Panc1 (cell line): ENCODE measurements at regions not wholly inside any gene's neighbourhood (a gene's known extent, or its start where the extent isn't known, plus 50 kb on each side); places are given as distances from the start of the nearest gene placed in this dataset.

Experiments used
- ATAC-seq: fragments of 200-7000 bp; cut with Tn5 transposase; 2 replicates; pipeline ENCODE4 v1.9.1; 2020; ENCODE audit warnings: mild to moderate bottlenecking, moderate library complexity
- BruUV-seq: library from RNA; stranded (reverse); fragments of 400-500 nt; replicated peaks from 2 replicates; lab custom pipeline; 2021; lab: Mats Ljungman, UMichigan
- CTCF ChIA-PET: fragments of 300-600 bp; sonication (Branson Sonifier 250); formaldehyde crosslinking; loops from one replicate; lab custom pipeline; 2022; ENCODE audit warnings: antibody characterized with exemption; lab: Charles Lee
- POLR2A ChIA-PET: fragments of 300-600 bp; sonication (Branson Sonifier 250); formaldehyde crosslinking; loops from one replicate; lab custom pipeline; 2022; ENCODE audit warnings: antibody characterized with exemption; lab: Charles Lee
- DNase-seq: peaks from one replicate; pipeline ENCODE4 v3.0.0-alpha.2; 2010; ENCODE audit warnings: low read depth, low spot score
- H3K27ac ChIP-seq: 2 replicates; pipeline ENCODE4 v1.5.1; 2011; ENCODE audit warnings: mild to moderate bottlenecking, low read length, inconsistent platforms
- H3K27me3 ChIP-seq: fragments of 200-500 bp; sonication (Bioruptor generic); 2 replicates; pipeline ENCODE4 v1.6.0; 2014; ENCODE audit warnings: low read length, inconsistent platforms; ENCODE audit not compliant: control insufficient read depth, insufficient read depth
- H3K36me3 ChIP-seq: fragments of 200-500 bp; sonication (Bioruptor generic); 2 replicates; pipeline ENCODE4 v1.5.1; 2014; ENCODE audit warnings: inconsistent platforms, mild to moderate bottlenecking, low read length, moderate library complexity; ENCODE audit not compliant: control insufficient read depth, insufficient read depth
- H3K4me1 ChIP-seq: 2 replicates; pipeline ENCODE4 v1.5.1; 2011; ENCODE audit warnings: inconsistent platforms, mild to moderate bottlenecking, low read length, moderate library complexity; ENCODE audit not compliant: control insufficient read depth, insufficient read depth
- H3K4me3 ChIP-seq, 2 experiments: 2 replicates each; pipeline ENCODE4 v1.5.1; 2011 to 2012; ENCODE audit warnings: low read depth in 2 of 2, low read length in 2 of 2, mild to moderate bottlenecking in 2 of 2, inconsistent platforms in 1 of 2, moderate library complexity in 1 of 2
- H3K9me3 ChIP-seq: fragments of 200-500 bp; sonication (Bioruptor generic); 2 replicates; pipeline ENCODE4 v1.5.1; 2014; ENCODE audit warnings: low read depth, mild to moderate bottlenecking, inconsistent platforms, low read length, moderate library complexity; ENCODE audit not compliant: control insufficient read depth, insufficient read depth
- POLR2AphosphoS5 ChIP-seq: IDR thresholded peaks from 2 replicates; pipeline ENCODE4 v1.6.1; 2012; ENCODE audit warnings: mild to moderate bottlenecking, low read depth, low read length, moderate library complexity
- SIN3A ChIP-seq: IDR thresholded peaks from 2 replicates; pipeline ENCODE4 v1.6.1; 2012; ENCODE audit warnings: low read depth, mild to moderate bottlenecking, low read length, moderate library complexity, borderline replicate concordance; ENCODE audit not compliant: insufficient read depth
- TCF7L2 ChIP-seq: IDR thresholded peaks from 2 replicates; pipeline ENCODE4 v1.6.1; 2011; ENCODE audit warnings: mild to moderate bottlenecking, low read depth, low read length, inconsistent platforms
- in situ Hi-C: cut with HindIII; loops from 2 replicates; pipeline ENCODE4 v1.10.0; 2016; ENCODE audit warnings: low sequenced_read_pairs, low pct_unique_long_range_greater_than_20kb
- intact Hi-C: fragments of 100-400 bp; cut with micrococcal nuclease; formaldehyde crosslinking; loops from one replicate; pipeline ENCODE4 v1.10.0; 2022; ENCODE audit not compliant: unreplicated experiment
- TF ChIP-seq, protein P1 (sequence below), 2 experiments: IDR thresholded peaks; 2 replicates each; pipeline ENCODE4 v1.6.1; 2011 to 2012; ENCODE audit warnings: low read depth in 2 of 2, control low read depth in 1 of 2, low read length in 1 of 2, mild to moderate bottlenecking in 1 of 2, moderate library complexity in 1 of 2; ENCODE audit not compliant: insufficient read depth in 1 of 2
- TF ChIP-seq, protein P2 (sequence below): fragments of 450-650 bp; IDR thresholded peaks from 2 replicates; pipeline ENCODE4 v1.5.1; 2017; ENCODE audit warnings: mild to moderate bottlenecking

DNA sequence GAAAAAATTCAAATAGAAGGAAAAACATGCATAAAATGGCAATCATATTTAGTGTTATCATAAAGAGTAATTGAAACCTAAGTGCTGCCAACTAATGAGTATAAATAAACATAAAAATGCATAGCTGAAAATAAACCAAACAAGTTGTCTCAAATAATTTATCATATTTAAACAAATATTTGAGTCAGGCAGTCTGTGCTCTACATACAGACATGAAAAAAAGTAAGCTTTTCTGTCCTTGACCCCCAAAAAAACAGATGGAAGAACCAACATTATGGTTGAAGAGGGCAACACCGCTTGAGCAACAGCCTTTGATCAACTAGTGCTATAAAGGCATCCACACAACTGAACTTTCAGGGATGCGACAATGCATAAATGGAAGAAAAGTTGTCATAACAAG lies 735.1 kb upstream of the MIR17HG start:
- Histone ChIP-seq H3K27ac (no peak overlapping the region), H3K4me3 (no peak overlapping the region), H3K36me3 (no peaks in the 10 kb centered on the region), H3K9me3 (no peaks in the 10 kb centered on the region), H3K27me3 (no peaks in the 10 kb centered on the region), H3K4me1 (no peaks in the 10 kb centered on the region)
- ATAC-seq (no peak), DNase-seq (no peak)
- TF ChIP-seq POLR2AphosphoS5 (no peak), TCF7L2 (no peak), SIN3A (no peak)
- TF ChIP-seq, protein P1, sequence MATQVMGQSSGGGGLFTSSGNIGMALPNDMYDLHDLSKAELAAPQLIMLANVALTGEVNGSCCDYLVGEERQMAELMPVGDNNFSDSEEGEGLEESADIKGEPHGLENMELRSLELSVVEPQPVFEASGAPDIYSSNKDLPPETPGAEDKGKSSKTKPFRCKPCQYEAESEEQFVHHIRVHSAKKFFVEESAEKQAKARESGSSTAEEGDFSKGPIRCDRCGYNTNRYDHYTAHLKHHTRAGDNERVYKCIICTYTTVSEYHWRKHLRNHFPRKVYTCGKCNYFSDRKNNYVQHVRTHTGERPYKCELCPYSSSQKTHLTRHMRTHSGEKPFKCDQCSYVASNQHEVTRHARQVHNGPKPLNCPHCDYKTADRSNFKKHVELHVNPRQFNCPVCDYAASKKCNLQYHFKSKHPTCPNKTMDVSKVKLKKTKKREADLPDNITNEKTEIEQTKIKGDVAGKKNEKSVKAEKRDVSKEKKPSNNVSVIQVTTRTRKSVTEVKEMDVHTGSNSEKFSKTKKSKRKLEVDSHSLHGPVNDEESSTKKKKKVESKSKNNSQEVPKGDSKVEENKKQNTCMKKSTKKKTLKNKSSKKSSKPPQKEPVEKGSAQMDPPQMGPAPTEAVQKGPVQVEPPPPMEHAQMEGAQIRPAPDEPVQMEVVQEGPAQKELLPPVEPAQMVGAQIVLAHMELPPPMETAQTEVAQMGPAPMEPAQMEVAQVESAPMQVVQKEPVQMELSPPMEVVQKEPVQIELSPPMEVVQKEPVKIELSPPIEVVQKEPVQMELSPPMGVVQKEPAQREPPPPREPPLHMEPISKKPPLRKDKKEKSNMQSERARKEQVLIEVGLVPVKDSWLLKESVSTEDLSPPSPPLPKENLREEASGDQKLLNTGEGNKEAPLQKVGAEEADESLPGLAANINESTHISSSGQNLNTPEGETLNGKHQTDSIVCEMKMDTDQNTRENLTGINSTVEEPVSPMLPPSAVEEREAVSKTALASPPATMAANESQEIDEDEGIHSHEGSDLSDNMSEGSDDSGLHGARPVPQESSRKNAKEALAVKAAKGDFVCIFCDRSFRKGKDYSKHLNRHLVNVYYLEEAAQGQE (IDR thresholded peaks at IDR 0.05; ENCODE audit: insufficient read depth in 1 of 2, low read depth in 2 of 2, low read length in 1 of 2): no peak
- TF ChIP-seq, protein P2, sequence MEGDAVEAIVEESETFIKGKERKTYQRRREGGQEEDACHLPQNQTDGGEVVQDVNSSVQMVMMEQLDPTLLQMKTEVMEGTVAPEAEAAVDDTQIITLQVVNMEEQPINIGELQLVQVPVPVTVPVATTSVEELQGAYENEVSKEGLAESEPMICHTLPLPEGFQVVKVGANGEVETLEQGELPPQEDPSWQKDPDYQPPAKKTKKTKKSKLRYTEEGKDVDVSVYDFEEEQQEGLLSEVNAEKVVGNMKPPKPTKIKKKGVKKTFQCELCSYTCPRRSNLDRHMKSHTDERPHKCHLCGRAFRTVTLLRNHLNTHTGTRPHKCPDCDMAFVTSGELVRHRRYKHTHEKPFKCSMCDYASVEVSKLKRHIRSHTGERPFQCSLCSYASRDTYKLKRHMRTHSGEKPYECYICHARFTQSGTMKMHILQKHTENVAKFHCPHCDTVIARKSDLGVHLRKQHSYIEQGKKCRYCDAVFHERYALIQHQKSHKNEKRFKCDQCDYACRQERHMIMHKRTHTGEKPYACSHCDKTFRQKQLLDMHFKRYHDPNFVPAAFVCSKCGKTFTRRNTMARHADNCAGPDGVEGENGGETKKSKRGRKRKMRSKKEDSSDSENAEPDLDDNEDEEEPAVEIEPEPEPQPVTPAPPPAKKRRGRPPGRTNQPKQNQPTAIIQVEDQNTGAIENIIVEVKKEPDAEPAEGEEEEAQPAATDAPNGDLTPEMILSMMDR: no peak
- ChIA-PET POLR2A (no interaction called here), CTCF (no interaction called here)
- in situ Hi-C loops (no loop called here), intact Hi-C loops (no loop called here)
- no TSS peak for BruUV-seq

DNA sequence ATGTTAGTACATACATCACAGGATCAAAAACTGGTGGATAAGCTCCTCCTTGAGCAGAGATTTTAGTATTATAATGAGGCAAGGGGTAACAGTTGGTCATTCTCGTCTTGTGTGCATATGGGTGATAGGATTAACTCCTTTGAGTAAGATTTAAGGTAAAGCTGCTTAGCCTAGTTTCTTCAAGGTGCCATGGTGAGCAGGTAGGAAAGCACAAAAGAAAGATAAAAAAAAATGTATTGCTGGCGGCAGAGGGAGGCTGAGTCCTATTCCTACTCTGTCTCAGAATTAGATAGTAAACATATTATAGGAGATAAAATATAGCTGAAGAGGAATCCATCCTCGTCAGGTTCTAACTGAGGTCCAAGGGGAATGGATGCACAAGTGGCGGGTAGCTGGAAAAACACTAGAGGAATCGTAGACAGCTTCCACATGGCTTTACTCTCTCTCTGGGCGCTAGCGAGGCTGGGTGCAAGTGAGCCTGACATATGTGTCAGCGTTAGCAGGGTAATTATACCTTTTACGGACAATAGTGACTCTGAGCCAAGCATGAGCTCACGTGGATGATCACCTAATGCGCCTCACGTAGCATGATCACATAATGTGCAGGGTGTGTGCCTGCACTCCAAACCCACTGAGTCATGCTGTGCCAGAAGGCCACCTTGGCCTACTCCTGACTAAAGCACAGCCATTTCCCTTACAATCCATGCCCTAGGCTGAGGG lies 734.3 kb upstream of the MIR17HG start:
- no peaks in the 10 kb centered on the region for H3K4me1 ChIP-seq
- H3K4me3 ChIP-seq: no peak overlapping the region
- no peaks in the 10 kb centered on the region for H3K27me3 ChIP-seq
- BruUV-seq: no TSS peak
- TF ChIP-seq, protein P1 (IDR thresholded peaks at IDR 0.05; ENCODE audit: insufficient read depth in 1 of 2, low read depth in 2 of 2, low read length in 1 of 2): no peak
- TF ChIP-seq SIN3A: no peak
- no peak for TF ChIP-seq TCF7L2
- TF ChIP-seq, protein P2: no peak
- no peak for TF ChIP-seq POLR2AphosphoS5
- no peak for ATAC-seq
- no peak overlapping the region for H3K27ac ChIP-seq
- CTCF ChIA-PET: no interaction called here
- in situ Hi-C loops (no loop called here), intact Hi-C loops (no loop called here)
- no peaks in the 10 kb centered on the region for H3K36me3 ChIP-seq
- POLR2A ChIA-PET: no interaction called here
- no peaks in the 10 kb centered on the region for H3K9me3 ChIP-seq
- no peak for DNase-seq
